GM21528 (cell line): ENCODE measurements at regions not wholly inside any gene's neighbourhood (a gene's known extent, or its start where the extent isn't known, plus 50 kb on each side); places are given as distances from the start of the nearest gene placed in this dataset.

Experiments
- ATAC-seq: cut with Tn5 transposase; IDR thresholded peaks from one replicate; pipeline ENCODE4 v1.9.1; 2021; ENCODE audit warnings: mild to moderate bottlenecking, moderate library complexity; ENCODE audit not compliant: unreplicated experiment, low FRiP score

GRCh38 chr4:111450867-111451266, 694.4 kb upstream of the FAM241A start:
- ATAC-seq = no peak

GRCh38 chr4:111453216-111453615, 692.0 kb upstream of the FAM241A start:
- ATAC-seq = no peak

GRCh38 chr4:111454961-111455360, 690.3 kb upstream of the FAM241A start:
- ATAC-seq = no peak

GRCh38 chr4:111464251-111465045, 680.8 kb upstream of the FAM241A start:
- ATAC-seq = no peak

GRCh38 chr4:111466811-111467604, 678.2 kb upstream of the FAM241A start:
- ATAC-seq = no peak

- ATAC-seq = no peak
These were observed 670.3 kb upstream of the FAM241A start for GRCh38 chr4:111475001-111475400.

GRCh38 chr4:111475666-111476065, 669.6 kb upstream of the FAM241A start:
- ATAC-seq = no peak

GRCh38 chr4:111480510-111480909, 664.7 kb upstream of the FAM241A start:
- no peak for ATAC-seq

- no peak for ATAC-seq
These were observed 661.7 kb upstream of the FAM241A start for GRCh38 chr4:111483375-111484169.

- no peak for ATAC-seq
These were observed 652.8 kb upstream of the FAM241A start for GRCh38 chr4:111492496-111492895.

GRCh38 chr4:111494471-111494870, 650.8 kb upstream of the FAM241A start:
- ATAC-seq = no peak

- no peak for ATAC-seq
These were observed 650.3 kb upstream of the FAM241A start for GRCh38 chr4:111494971-111495370.

GRCh38 chr4:111499291-111499690, 646.0 kb upstream of the FAM241A start:
- no peak for ATAC-seq

- ATAC-seq = no peak
These were observed 645.5 kb upstream of the FAM241A start for GRCh38 chr4:111499706-111500105.

- no peak for ATAC-seq
These were observed 644.4 kb upstream of the FAM241A start for GRCh38 chr4:111500858-111501257.

- no peak for ATAC-seq
These were observed 643.3 kb upstream of the FAM241A start for GRCh38 chr4:111501946-111502345.

GRCh38 chr4:111502626-111503025, 642.6 kb upstream of the FAM241A start:
- no peak for ATAC-seq

- ATAC-seq = no peak
These were observed 638.5 kb upstream of the FAM241A start for GRCh38 chr4:111506706-111507105.

- ATAC-seq = no peak
These were observed 634.7 kb upstream of the FAM241A start for GRCh38 chr4:111510535-111510934.

- no peak for ATAC-seq
These were observed 633.0 kb upstream of the FAM241A start for GRCh38 chr4:111512081-111512783.
